ENCODE measurements at regions not wholly inside any gene's neighbourhood (a gene's known extent, or its start where the extent isn't known, plus 50 kb on each side); places are given as distances from the start of the nearest gene placed in this dataset.

- H3K9ac ChIP-seq (ENCODE audit: low read length), result no peak overlapping the region
- DNase-seq, result no peak
- H3K27ac ChIP-seq (ENCODE audit: low read depth, low read length), result no peak overlapping the region
- no peak overlapping the region for H3K4me2 ChIP-seq (ENCODE audit: low read length)
- no peak overlapping the region for H3K4ac ChIP-seq (ENCODE audit: low read depth, low read length)
- no peak overlapping the region for H3K4me3 ChIP-seq (ENCODE audit: low read depth, low read length)
- no peaks in the 10 kb centered on the region for H3K79me1 ChIP-seq (ENCODE audit: low read length)
- no peaks in the 10 kb centered on the region for H3K36me3 ChIP-seq (ENCODE audit: control insufficient read depth in 1 of 2, insufficient read depth in 2 of 2, low read length in 2 of 2)
- no peak overlapping the region for H2BK120ac ChIP-seq (ENCODE audit: insufficient read depth, low read length, poor library complexity)
- H3K4me1 ChIP-seq (ENCODE audit: control insufficient read depth in 1 of 2, insufficient read depth in 2 of 2, low read length in 2 of 2), result no peaks in the 10 kb centered on the region
- no peak overlapping the region for H2BK5ac ChIP-seq (ENCODE audit: low read depth, low read length, poor library complexity)
- no peak overlapping the region for H3K18ac ChIP-seq (ENCODE audit: low read length)
- no peak overlapping the region for H2BK12ac ChIP-seq (ENCODE audit: low read length)
- H2AFZ ChIP-seq (ENCODE audit: insufficient read depth, low read length, poor library complexity), result no peak overlapping the region
- H3K14ac ChIP-seq (ENCODE audit: low read length), result no peak overlapping the region
- no peak overlapping the region for H4K91ac ChIP-seq (ENCODE audit: low read depth, low read length)
- no peak overlapping the region for H2AK5ac ChIP-seq (ENCODE audit: low read length)
- no peaks in the 10 kb centered on the region for H3K27me3 ChIP-seq (ENCODE audit: insufficient read depth, low read length)
- WGBS (ENCODE audit: extremely low coverage, insufficient coverage, insufficient read length), result no CpG with 5 or more reads among the region's 3 CpGs
- no peak overlapping the region for H4K12ac ChIP-seq (ENCODE audit: low read depth, low read length)
- H3K79me2 ChIP-seq (ENCODE audit: control insufficient read depth, insufficient read depth, low read length, poor library complexity), result no peaks in the 10 kb centered on the region
- H3K9me3 ChIP-seq (ENCODE audit: insufficient read depth, low read depth, low read length), result no peaks in the 10 kb centered on the region
- H3K23ac ChIP-seq (ENCODE audit: low read length), result no peak overlapping the region
- no peak overlapping the region for H4K8ac ChIP-seq (ENCODE audit: low read depth, low read length)
These were observed 329.2 kb downstream of the HS3ST3B1 start for GRCh38 chr17:14630046-14630445.

GRCh38 chr17:14622615-14623101 lies 321.8 kb downstream of the HS3ST3B1 start:
- no peaks in the 10 kb centered on the region for H3K79me2 ChIP-seq (ENCODE audit: control insufficient read depth, insufficient read depth, low read length, poor library complexity)
- H2AFZ ChIP-seq (ENCODE audit: insufficient read depth, low read length, poor library complexity), result no peak overlapping the region
- H3K9ac ChIP-seq (ENCODE audit: low read length), result no peak overlapping the region
- no peak overlapping the region for H2AK5ac ChIP-seq (ENCODE audit: low read length)
- H3K18ac ChIP-seq (ENCODE audit: low read length), result no peak overlapping the region
- no peak overlapping the region for H3K4me3 ChIP-seq (ENCODE audit: low read depth, low read length)
- H4K12ac ChIP-seq (ENCODE audit: low read depth, low read length), result no peak overlapping the region
- H2BK12ac ChIP-seq (ENCODE audit: low read length), result no peak overlapping the region
- H3K4me1 ChIP-seq (ENCODE audit: control insufficient read depth in 1 of 2, insufficient read depth in 2 of 2, low read length in 2 of 2), result peaks cover 0 to 3% of the 10 kb centered on the region in 2 experiments
- H2BK5ac ChIP-seq (ENCODE audit: low read depth, low read length, poor library complexity), result no peak overlapping the region
- WGBS (ENCODE audit: extremely low coverage, insufficient coverage, insufficient read length), result no CpG with 5 or more reads among the region's 5 CpGs
- no peak overlapping the region for H3K27ac ChIP-seq (ENCODE audit: low read depth, low read length)
- H3K9me3 ChIP-seq (ENCODE audit: insufficient read depth, low read depth, low read length), result no peaks in the 10 kb centered on the region
- DNase-seq, result no peak
- no peak overlapping the region for H4K8ac ChIP-seq (ENCODE audit: low read depth, low read length)
- H4K91ac ChIP-seq (ENCODE audit: low read depth, low read length), result no peak overlapping the region
- no peaks in the 10 kb centered on the region for H3K79me1 ChIP-seq (ENCODE audit: low read length)
- H3K27me3 ChIP-seq (ENCODE audit: insufficient read depth, low read length), result no peaks in the 10 kb centered on the region
- no peak overlapping the region for H3K14ac ChIP-seq (ENCODE audit: low read length)
- H3K36me3 ChIP-seq (ENCODE audit: control insufficient read depth in 1 of 2, insufficient read depth in 2 of 2, low read length in 2 of 2), result no peaks in the 10 kb centered on the region
- H3K4me2 ChIP-seq (ENCODE audit: low read length), result no peak overlapping the region
- H2BK120ac ChIP-seq (ENCODE audit: insufficient read depth, low read length, poor library complexity), result no peak overlapping the region
- no peak overlapping the region for H3K4ac ChIP-seq (ENCODE audit: low read depth, low read length)
- H3K23ac ChIP-seq (ENCODE audit: low read length), result no peak overlapping the region

DNA sequence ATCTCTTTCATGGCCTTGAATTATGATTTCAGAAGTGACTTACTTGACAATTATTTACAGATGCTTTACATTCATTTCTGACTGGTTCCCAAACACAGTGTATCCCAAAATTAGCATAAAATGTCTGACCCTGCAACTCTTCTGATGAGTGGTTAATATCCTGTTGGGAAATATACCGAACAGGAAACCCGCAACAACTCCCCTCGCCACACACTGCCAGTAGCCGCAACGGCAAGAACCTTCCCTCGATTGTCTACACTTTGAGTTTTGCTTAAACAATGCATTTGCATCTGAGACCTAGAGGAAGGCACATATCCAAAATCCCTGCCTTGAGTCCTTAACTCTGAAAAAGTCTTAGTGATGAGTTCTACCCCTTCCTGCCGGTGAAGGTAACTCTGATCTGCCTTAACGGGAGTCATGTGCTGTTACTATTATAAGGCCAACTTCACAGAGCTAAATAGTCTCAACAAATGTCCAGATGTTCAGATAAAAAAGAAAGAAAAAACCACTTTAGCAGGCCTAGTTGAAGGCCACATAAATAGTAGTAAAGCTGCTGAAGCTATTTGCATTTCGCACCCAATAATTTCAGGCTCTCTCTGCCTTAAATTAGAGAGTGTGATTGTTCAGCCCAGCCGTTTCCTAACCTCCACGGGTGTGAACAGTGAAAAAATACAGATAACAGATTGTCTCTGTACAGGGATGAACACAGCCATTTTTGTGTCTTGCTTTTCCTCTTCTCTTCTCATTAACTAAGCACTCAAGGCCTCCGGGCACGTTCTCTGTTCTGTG lies 321.1 kb downstream of the HS3ST3B1 start:
- Histone ChIP-seq H4K91ac (ENCODE audit: low read depth, low read length) (no peak overlapping the region), H3K4me1 (ENCODE audit: control insufficient read depth in 1 of 2, insufficient read depth in 2 of 2, low read length in 2 of 2) (peaks cover 0 to 3% of the 10 kb centered on the region in 2 experiments), H3K4me3 (ENCODE audit: low read depth, low read length) (no peak overlapping the region), H3K36me3 (ENCODE audit: control insufficient read depth in 1 of 2, insufficient read depth in 2 of 2, low read length in 2 of 2) (no peaks in the 10 kb centered on the region), H3K4ac (ENCODE audit: low read depth, low read length) (no peak overlapping the region), H2BK120ac (ENCODE audit: insufficient read depth, low read length, poor library complexity) (no peak overlapping the region), H4K12ac (ENCODE audit: low read depth, low read length) (no peak overlapping the region), H3K14ac (ENCODE audit: low read length) (no peak overlapping the region), H3K4me2 (ENCODE audit: low read length) (no peak overlapping the region), H2BK12ac (ENCODE audit: low read length) (no peak overlapping the region), H3K18ac (ENCODE audit: low read length) (no peak overlapping the region), H3K27me3 (ENCODE audit: insufficient read depth, low read length) (no peaks in the 10 kb centered on the region), H4K8ac (ENCODE audit: low read depth, low read length) (no peak overlapping the region), H3K9me3 (ENCODE audit: insufficient read depth, low read depth, low read length) (no peaks in the 10 kb centered on the region), H2AK5ac (ENCODE audit: low read length) (no peak overlapping the region), H3K9ac (ENCODE audit: low read length) (no peak overlapping the region), H3K79me2 (ENCODE audit: control insufficient read depth, insufficient read depth, low read length, poor library complexity) (no peaks in the 10 kb centered on the region), H3K79me1 (ENCODE audit: low read length) (no peaks in the 10 kb centered on the region), H3K27ac (ENCODE audit: low read depth, low read length) (no peak overlapping the region), H3K23ac (ENCODE audit: low read length) (no peak overlapping the region), H2AFZ (ENCODE audit: insufficient read depth, low read length, poor library complexity) (no peak overlapping the region), H2BK5ac (ENCODE audit: low read depth, low read length, poor library complexity) (no peak overlapping the region)
- no peak for DNase-seq
- no CpG with 5 or more reads among the region's 13 CpGs for WGBS (ENCODE audit: extremely low coverage, insufficient coverage, insufficient read length)

GRCh38 chr17:14619821-14620220 lies 318.9 kb downstream of the HS3ST3B1 start:
- H4K12ac ChIP-seq (ENCODE audit: low read depth, low read length), result no peak overlapping the region
- H3K36me3 ChIP-seq (ENCODE audit: control insufficient read depth in 1 of 2, insufficient read depth in 2 of 2, low read length in 2 of 2), result no peaks in the 10 kb centered on the region
- H2AFZ ChIP-seq (ENCODE audit: insufficient read depth, low read length, poor library complexity), result no peak overlapping the region
- no peak overlapping the region for H4K91ac ChIP-seq (ENCODE audit: low read depth, low read length)
- no peak for DNase-seq
- no peak overlapping the region for H2AK5ac ChIP-seq (ENCODE audit: low read length)
- H4K8ac ChIP-seq (ENCODE audit: low read depth, low read length), result no peak overlapping the region
- no peak overlapping the region for H3K4me2 ChIP-seq (ENCODE audit: low read length)
- no peak overlapping the region for H3K27ac ChIP-seq (ENCODE audit: low read depth, low read length)
- no peaks in the 10 kb centered on the region for H3K79me1 ChIP-seq (ENCODE audit: low read length)
- no peak overlapping the region for H2BK12ac ChIP-seq (ENCODE audit: low read length)
- no peak overlapping the region for H2BK120ac ChIP-seq (ENCODE audit: insufficient read depth, low read length, poor library complexity)
- no peak overlapping the region for H3K23ac ChIP-seq (ENCODE audit: low read length)
- no peak overlapping the region for H3K18ac ChIP-seq (ENCODE audit: low read length)
- no peaks in the 10 kb centered on the region for H3K9me3 ChIP-seq (ENCODE audit: insufficient read depth, low read depth, low read length)
- H3K27me3 ChIP-seq (ENCODE audit: insufficient read depth, low read length), result no peaks in the 10 kb centered on the region
- H3K14ac ChIP-seq (ENCODE audit: low read length), result no peak overlapping the region
- H3K4me3 ChIP-seq (ENCODE audit: low read depth, low read length), result no peak overlapping the region
- no peak overlapping the region for H3K4ac ChIP-seq (ENCODE audit: low read depth, low read length)
- peaks cover 0 to 3% of the 10 kb centered on the region in 2 experiments for H3K4me1 ChIP-seq (ENCODE audit: control insufficient read depth in 1 of 2, insufficient read depth in 2 of 2, low read length in 2 of 2)
- no CpG with 5 or more reads among the region's 4 CpGs for WGBS (ENCODE audit: extremely low coverage, insufficient coverage, insufficient read length)
- no peak overlapping the region for H2BK5ac ChIP-seq (ENCODE audit: low read depth, low read length, poor library complexity)
- no peaks in the 10 kb centered on the region for H3K79me2 ChIP-seq (ENCODE audit: control insufficient read depth, insufficient read depth, low read length, poor library complexity)
- H3K9ac ChIP-seq (ENCODE audit: low read length), result no peak overlapping the region
